H1 (cell line): ENCODE measurements at regions not wholly inside any gene's neighbourhood (a gene's known extent, or its start where the extent isn't known, plus 50 kb on each side); places are given as distances from the start of the nearest gene placed in this dataset.

ENCODE experiments used
- CHD1 ChIP-seq: IDR thresholded peaks from 2 replicates; pipeline ENCODE4 v1.6.1; 2012; ENCODE audit warnings: low read depth, low read length, improper control_type of control experiment
- GABPA ChIP-seq: IDR thresholded peaks from 2 replicates; pipeline ENCODE4 v1.6.1; 2011; ENCODE audit warnings: mild to moderate bottlenecking, low read length, moderate library complexity, borderline replicate concordance; ENCODE audit not compliant: insufficient read depth
- HDAC6 ChIP-seq: IDR thresholded peaks from one replicate; pipeline ENCODE4 v1.7.1; 2012; ENCODE audit warnings: low read depth, mild to moderate bottlenecking, inconsistent platforms, low read length, moderate library complexity
- YY1 ChIP-seq: IDR thresholded peaks from 2 replicates; pipeline ENCODE4 v1.6.1; 2011; ENCODE audit warnings: low read depth, mild to moderate bottlenecking, low read length

- no peak for TF ChIP-seq GABPA
- TF ChIP-seq HDAC6 = no peak
- no peak for TF ChIP-seq YY1
- no peak for TF ChIP-seq CHD1
Measured at GRCh38 chr4:152232271-152232670, 303.6 kb downstream of the FBXW7 start (continued).
